GM12872 (cell line): ENCODE measurements at regions not wholly inside any gene's neighbourhood (a gene's known extent, or its start where the extent isn't known, plus 50 kb on each side); places are given as distances from the start of the nearest gene placed in this dataset.

Experiments
- CTCF ChIP-seq: IDR thresholded peaks from 3 replicates; pipeline ENCODE4 v1.5.1; 2011; ENCODE audit warnings: low read depth, mild to moderate bottlenecking, low read length, moderate library complexity; ENCODE audit not compliant: insufficient read depth

GRCh38 chr9:115627511-115627910 lies 509.6 kb upstream of the TNC start:
- TF ChIP-seq CTCF: no peak

DNA sequence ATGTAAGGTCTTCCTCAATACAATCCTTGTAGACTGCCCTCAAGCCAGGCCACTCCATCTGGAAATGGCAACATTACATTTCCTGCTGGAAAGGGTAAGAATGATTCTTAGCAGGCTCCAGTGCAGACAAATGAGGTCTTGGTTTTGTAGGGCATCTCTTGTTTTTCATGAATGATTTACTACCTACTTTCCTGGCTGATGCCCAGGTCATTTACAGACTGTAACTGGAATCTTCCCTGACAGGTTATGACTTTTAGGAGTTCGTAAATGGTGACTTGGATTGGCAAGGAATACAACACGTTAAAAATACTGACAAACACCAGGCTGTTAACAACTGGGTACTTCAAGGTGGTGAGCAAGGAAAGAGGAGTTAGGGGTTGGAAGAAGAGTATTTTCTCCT lies 510.5 kb upstream of the TNC start:
- no peak for TF ChIP-seq CTCF

DNA sequence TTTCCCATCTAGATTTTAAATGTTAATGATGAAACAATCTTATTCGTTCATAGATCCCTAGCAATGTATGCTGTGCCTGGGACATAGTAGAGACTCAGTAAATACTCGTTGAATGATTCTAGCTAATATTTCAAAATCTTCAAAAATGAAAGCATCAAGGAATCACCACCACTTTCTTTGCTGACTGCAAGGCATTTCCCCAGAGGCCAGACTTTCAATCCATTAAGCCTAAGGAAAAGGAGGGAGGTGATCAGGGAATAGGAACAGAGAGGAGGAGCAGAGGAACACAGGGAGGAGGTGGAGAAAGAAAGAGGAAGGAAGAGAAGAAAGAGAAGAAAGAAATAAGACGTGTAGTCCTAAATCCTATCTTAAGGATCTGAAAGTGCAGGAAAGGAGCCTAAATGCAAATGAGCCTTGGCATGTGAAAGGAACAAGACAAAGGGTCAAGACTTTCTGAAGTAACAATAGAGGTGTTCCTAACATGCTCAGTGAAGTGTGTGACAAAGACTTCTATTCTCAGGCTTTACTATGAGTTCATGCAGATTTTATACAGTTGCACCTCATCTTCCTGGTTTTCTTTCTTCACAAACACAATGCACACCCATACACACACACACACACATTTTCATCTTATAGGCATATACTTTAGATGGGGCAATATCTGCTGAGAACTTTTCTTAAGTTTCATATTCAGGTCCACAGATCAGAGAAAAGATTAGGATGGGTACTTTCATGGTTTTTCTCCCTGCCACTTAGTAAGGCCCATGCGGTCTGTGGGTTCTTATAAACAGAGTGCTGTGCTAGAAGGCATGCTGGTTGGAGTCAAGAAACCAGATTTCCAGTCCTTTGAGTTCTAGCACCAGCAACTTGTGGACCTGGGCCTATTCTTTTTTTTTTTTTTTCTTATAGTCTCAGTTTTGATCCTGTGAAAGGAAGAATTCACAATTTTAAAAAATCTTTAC lies 512.2 kb upstream of the TNC start:
- TF ChIP-seq CTCF: no peak

- no peak for TF ChIP-seq CTCF
Measured at GRCh38 chr9:115632391-115632790, 514.4 kb upstream of the TNC start.

- TF ChIP-seq CTCF: no peak
Measured at GRCh38 chr9:115633104-115633503, 515.1 kb upstream of the TNC start.

- TF ChIP-seq CTCF: no peak
Measured at GRCh38 chr9:115635680-115636383, 517.8 kb upstream of the PAPPA start.

- TF ChIP-seq CTCF: no peak
Measured at GRCh38 chr9:115636596-115636995, 517.0 kb upstream of the PAPPA start.
